RWPE2 (cell line): ENCODE measurements at regions not wholly inside any gene's neighbourhood (a gene's known extent, or its start where the extent isn't known, plus 50 kb on each side); places are given as distances from the start of the nearest gene placed in this dataset.

ENCODE experiments used
- ATAC-seq: fragments of 200-7000 bp; cut with Tn5 transposase; 3 replicates; pipeline ENCODE4 v1.9.1; 2021; ENCODE audit warnings: low read depth
- DNase-seq: peaks from one replicate; pipeline ENCODE4 v3.0.0-alpha.2; 2020; ENCODE audit warnings: low spot score
- H3K27ac ChIP-seq: fragments of 450-650 bp; 2 replicates; pipeline ENCODE4 v1.5.1; 2017; ENCODE audit warnings: mild to moderate bottlenecking; ENCODE audit not compliant: poor library complexity, severe bottlenecking
- H3K27me3 ChIP-seq: fragments of 250-450 bp; sonication (Bioruptor Pico); 2 replicates; pipeline ENCODE4 v1.5.1; 2021; ENCODE audit warnings: mild to moderate bottlenecking, moderate library complexity; ENCODE audit not compliant: insufficient read depth, poor library complexity, severe bottlenecking
- H3K36me3 ChIP-seq: fragments of 250-450 bp; sonication (Bioruptor Pico); 2 replicates; pipeline ENCODE4 v1.5.1; 2020; ENCODE audit warnings: low read depth, mild to moderate bottlenecking, moderate library complexity
- H3K4me1 ChIP-seq: fragments of 250-450 bp; sonication (Bioruptor Pico); 2 replicates; pipeline ENCODE4 v1.5.1; 2021; ENCODE audit warnings: mild to moderate bottlenecking, moderate library complexity; ENCODE audit not compliant: insufficient read depth, poor library complexity, severe bottlenecking
- H3K4me3 ChIP-seq: fragments of 250-450 bp; sonication (Bioruptor Pico); 2 replicates; pipeline ENCODE4 v1.5.1; 2021; ENCODE audit warnings: mild to moderate bottlenecking, moderate library complexity; ENCODE audit not compliant: severe bottlenecking
- H3K9me3 ChIP-seq: fragments of 250-450 bp; sonication (Bioruptor Pico); 2 replicates; pipeline ENCODE4 v1.5.1; 2021; ENCODE audit warnings: mild to moderate bottlenecking, moderate library complexity; ENCODE audit not compliant: severe bottlenecking
- CTCF ChIP-seq: fragments of 450-650 bp; IDR thresholded peaks from one replicate; pipeline ENCODE4 v1.5.1; 2017; ENCODE audit warnings: mild to moderate bottlenecking, moderate library complexity; ENCODE audit not compliant: poor library complexity, severe bottlenecking

GRCh38 chr1:116273042-116273783, 99.8 kb upstream of the ATP1A1 start:
- H3K27ac ChIP-seq: no peak overlapping the region
- no peaks in the 10 kb centered on the region for H3K36me3 ChIP-seq
- H3K4me1 ChIP-seq: peaks cover 6% of the 10 kb centered on the region
- no peaks in the 10 kb centered on the region for H3K27me3 ChIP-seq
- no peaks in the 10 kb centered on the region for H3K9me3 ChIP-seq
- no peak for ATAC-seq
- DNase-seq: no peak
- H3K4me3 ChIP-seq: no peak overlapping the region
- TF ChIP-seq CTCF: no peak

DNA sequence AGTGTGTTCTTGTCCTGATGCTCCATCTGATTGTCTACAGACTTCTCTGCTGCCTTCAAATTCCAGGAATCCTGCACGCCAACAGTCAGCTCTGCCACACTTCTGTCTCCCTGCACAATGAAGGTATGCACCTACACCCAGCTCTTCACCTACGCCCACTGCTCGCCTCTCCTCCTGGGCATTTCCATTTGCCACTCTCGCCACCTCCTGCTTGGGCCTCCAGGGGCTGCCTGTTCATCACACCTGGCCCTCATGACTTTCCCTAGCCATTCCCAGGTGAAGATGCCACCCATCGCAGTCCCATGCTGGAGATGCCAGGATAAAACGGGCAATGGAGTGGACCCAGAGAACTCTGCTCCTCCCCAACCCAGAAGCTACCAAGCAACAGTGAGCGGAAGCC, 96.5 kb upstream of the ATP1A1 start:
- Histone ChIP-seq H3K36me3 (no peaks in the 10 kb centered on the region), H3K4me1 (peaks cover 10% of the 10 kb centered on the region), H3K9me3 (no peaks in the 10 kb centered on the region), H3K27ac (no peak overlapping the region), H3K27me3 (no peaks in the 10 kb centered on the region), H3K4me3 (no peak overlapping the region)
- ATAC-seq (no peak), DNase-seq (no peak)
- no peak for TF ChIP-seq CTCF

DNA sequence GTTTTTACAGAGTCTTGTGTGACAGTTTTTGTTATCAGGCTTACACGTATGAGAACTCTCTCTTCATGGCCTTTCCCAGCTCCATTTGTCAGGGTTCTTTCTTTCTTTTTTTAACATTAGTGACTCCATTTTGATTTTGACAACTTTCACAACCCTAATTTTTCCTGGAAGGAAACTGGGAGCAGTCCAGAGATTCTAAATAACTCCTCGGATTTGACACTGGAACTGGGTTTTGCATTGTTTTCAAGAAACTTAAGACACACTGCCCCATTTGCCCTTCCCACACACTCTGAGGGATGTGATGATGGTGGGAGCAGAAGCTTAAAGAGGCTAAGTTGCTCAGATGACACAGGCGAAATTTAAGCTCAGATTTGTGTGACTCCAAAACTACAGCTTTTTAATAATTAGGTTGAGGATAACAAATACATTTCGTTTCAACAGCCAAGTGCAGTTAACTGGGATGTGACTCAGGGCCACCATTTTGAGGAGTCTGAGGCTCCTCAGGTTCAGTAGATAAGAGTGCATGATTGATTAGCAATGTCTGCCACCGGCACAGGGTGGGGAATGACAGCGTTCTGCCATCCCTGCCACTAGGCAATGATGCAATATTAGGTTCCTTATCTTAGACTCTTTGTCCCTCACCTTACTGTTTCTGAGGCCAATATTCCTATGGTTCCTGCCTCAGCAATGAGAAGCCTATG, 95.1 kb upstream of the ATP1A1 start:
- Histone ChIP-seq H3K27me3 (no peaks in the 10 kb centered on the region), H3K36me3 (no peaks in the 10 kb centered on the region), H3K4me3 (no peak overlapping the region), H3K9me3 (no peaks in the 10 kb centered on the region), H3K4me1 (peaks cover 10% of the 10 kb centered on the region), H3K27ac (no peak overlapping the region)
- DNase-seq: no peak
- TF ChIP-seq CTCF: no peak
- ATAC-seq: no peak

DNA sequence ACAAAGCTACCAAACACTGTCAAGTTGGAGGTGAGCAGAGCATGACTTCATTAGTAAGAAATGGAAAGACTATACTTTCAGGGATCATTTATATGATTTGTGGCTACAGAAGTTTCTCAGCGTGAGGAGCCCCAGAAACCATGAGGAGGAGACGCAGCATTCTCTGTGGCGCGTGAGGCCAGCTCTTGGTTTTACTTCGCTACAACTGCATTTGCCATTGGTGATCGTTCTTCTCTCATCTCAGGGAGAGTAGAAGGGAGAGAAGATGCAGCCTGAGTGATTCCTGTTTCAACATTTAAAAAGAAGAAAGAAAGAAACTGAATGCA, 94.5 kb upstream of the ATP1A1 start:
- ATAC-seq (no peak), DNase-seq (no peak)
- no peak overlapping the region for H3K27ac ChIP-seq
- no peaks in the 10 kb centered on the region for H3K9me3 ChIP-seq
- TF ChIP-seq CTCF: no peak
- no peaks in the 10 kb centered on the region for H3K27me3 ChIP-seq
- H3K4me1 ChIP-seq: peaks cover 10% of the 10 kb centered on the region
- H3K4me3 ChIP-seq: no peak overlapping the region
- H3K36me3 ChIP-seq: no peaks in the 10 kb centered on the region

DNA sequence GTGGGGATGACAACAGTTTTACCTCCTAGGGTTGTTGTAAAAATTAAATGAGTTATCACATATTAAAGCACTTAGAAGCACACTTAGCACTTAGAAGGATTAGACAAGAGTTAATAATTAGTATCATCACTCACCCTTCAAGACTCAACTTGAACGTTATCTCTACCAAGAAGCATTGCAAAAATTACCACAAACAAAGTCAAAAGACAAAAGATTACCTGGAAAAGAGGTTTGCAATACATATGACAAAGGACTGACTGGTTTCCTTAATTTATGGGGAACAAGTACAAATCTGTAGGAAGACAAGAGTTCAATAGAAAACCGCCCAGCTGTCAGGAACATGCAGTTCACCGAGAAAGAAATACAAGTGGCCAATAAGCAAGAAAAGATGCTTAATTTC, 93.3 kb upstream of the ATP1A1 start:
- TF ChIP-seq CTCF: no peak
- no peaks in the 10 kb centered on the region for H3K9me3 ChIP-seq
- no peak overlapping the region for H3K27ac ChIP-seq
- ATAC-seq (peak; percentile 40; the same call in 1 of the 3 replicates), DNase-seq (no peak)
- no peak overlapping the region for H3K4me3 ChIP-seq
- no peaks in the 10 kb centered on the region for H3K27me3 ChIP-seq
- H3K4me1 ChIP-seq: peaks cover 10% of the 10 kb centered on the region
- H3K36me3 ChIP-seq: no peaks in the 10 kb centered on the region
